SH-SY5Y (cell line): ENCODE measurements at regions not wholly inside any gene's neighbourhood (a gene's known extent, or its start where the extent isn't known, plus 50 kb on each side); places are given as distances from the start of the nearest gene placed in this dataset.

Experiments
- GATA2 ChIP-seq: IDR thresholded peaks from 2 replicates; pipeline ENCODE4 v1.6.1; 2011; ENCODE audit warnings: mild to moderate bottlenecking, low read depth, low read length
- GATA3 ChIP-seq: IDR thresholded peaks from 2 replicates; pipeline ENCODE4 v1.6.1; 2011; ENCODE audit warnings: low read depth, mild to moderate bottlenecking, low read length, moderate library complexity

DNA sequence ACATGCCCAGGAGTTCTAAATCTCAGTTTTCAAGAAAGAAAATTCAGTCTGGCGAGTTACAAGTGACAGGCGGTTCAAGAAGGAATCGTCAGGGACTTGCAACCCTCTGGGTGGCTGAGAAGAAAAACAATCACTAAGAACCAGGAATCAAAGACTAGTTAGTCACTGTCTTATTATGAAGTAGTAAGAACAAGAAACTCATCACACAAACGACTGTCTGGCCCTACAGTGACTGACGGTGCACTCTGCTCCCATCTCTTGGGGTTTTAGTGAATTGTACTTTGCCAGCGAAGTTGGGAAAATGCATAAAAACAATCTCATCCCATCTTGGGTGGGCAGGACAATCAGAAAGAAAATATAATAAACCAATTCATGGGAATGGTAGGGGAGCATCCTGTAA lies 63.7 kb upstream of the SACS start:
- TF ChIP-seq GATA2 (no peak), GATA3 (no peak)
